Mammary epithelial cell (primary cell): ENCODE measurements at regions not wholly inside any gene's neighbourhood (a gene's known extent, or its start where the extent isn't known, plus 50 kb on each side); places are given as distances from the start of the nearest gene placed in this dataset.

Experiments
- EZH2 ChIP-seq: IDR thresholded peaks from 2 replicates; pipeline ENCODE4 v1.6.1; 2012; ENCODE audit warnings: low read length, inconsistent platforms, borderline replicate concordance
- TF ChIP-seq, protein P1 (sequence below), 2 donors: IDR thresholded peaks in 1 of 2; conservative IDR thresholded peaks in 1 of 2; 2 replicates each; pipeline ENCODE4 v1.5.1; 2011 to 2012; ENCODE audit warnings: inconsistent platforms in 2 of 2, low read length in 2 of 2, mild to moderate bottlenecking in 2 of 2, control low read depth in 1 of 2, low read depth in 1 of 2; ENCODE audit not compliant: insufficient read depth in 1 of 2; ENCODE audit errors: extremely low read depth in 1 of 2

DNA sequence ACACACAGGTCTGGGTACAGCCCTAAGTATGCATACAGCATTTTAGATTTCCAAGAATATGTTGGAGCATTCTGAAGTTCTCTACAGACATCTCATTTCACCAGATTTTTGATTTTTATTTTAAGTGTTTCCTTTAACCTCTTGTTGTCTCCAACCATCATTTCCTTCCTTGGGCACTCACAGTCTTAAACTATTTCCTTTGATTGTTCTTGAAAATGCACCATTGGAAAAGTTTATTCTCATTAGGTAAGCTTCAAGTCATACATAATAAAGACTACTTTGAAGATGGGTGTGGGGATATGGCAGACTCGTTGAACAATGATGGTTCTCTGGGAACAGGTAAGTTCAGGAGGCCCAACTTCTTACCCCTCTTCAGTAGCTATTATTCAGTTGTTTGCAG, 1174.6 kb downstream of the CDH12 start:
- TF ChIP-seq, protein P1, sequence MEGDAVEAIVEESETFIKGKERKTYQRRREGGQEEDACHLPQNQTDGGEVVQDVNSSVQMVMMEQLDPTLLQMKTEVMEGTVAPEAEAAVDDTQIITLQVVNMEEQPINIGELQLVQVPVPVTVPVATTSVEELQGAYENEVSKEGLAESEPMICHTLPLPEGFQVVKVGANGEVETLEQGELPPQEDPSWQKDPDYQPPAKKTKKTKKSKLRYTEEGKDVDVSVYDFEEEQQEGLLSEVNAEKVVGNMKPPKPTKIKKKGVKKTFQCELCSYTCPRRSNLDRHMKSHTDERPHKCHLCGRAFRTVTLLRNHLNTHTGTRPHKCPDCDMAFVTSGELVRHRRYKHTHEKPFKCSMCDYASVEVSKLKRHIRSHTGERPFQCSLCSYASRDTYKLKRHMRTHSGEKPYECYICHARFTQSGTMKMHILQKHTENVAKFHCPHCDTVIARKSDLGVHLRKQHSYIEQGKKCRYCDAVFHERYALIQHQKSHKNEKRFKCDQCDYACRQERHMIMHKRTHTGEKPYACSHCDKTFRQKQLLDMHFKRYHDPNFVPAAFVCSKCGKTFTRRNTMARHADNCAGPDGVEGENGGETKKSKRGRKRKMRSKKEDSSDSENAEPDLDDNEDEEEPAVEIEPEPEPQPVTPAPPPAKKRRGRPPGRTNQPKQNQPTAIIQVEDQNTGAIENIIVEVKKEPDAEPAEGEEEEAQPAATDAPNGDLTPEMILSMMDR (conservative IDR thresholded peaks at IDR 0.05 in 1 of 2, IDR thresholded peaks at IDR 0.05 in 1 of 2; ENCODE audit: extremely low read depth in 1 of 2, insufficient read depth in 1 of 2, low read depth in 1 of 2, low read length in 2 of 2) = no peak
- TF ChIP-seq EZH2 = no peak
